A549 (cell line): ENCODE measurements at regions not wholly inside any gene's neighbourhood (a gene's known extent, or its start where the extent isn't known, plus 50 kb on each side); places are given as distances from the start of the nearest gene placed in this dataset.

Experiments
- ATAC-seq, 2 experiments: fragments of 200-7000 bp in 1 of 2; fragments of >200 bp in 1 of 2; cut with Nextera tagmentation in 1 of 2; cut with Tn5 transposase in 1 of 2; 3 replicates each; pipeline versions ENCODE4 v1.8.0 to v1.9.1; 2018 to 2020; ENCODE audit warnings: mild to moderate bottlenecking in 1 of 2, moderate library complexity in 1 of 2
- CTCF ChIA-PET: fragments of 300-600 bp; sonication (Branson Sonifier 250); formaldehyde crosslinking; extraction: SDS; loops from one replicate; lab custom pipeline; 2021; ENCODE audit warnings: antibody characterized with exemption, inconsistent platforms; lab: Yijun Ruan, JAX
- POLR2A ChIA-PET: fragments of 350-600 bp; formaldehyde crosslinking; extraction: SDS; loops from one replicate; lab custom pipeline; 2021; ENCODE audit warnings: antibody characterized with exemption, inconsistent platforms; lab: Yijun Ruan, JAX
- DNase-seq, 2 experiments: peaks; one replicate each; pipeline versions ENCODE4 v3.0.0 to v3.0.0-alpha.2; 2011 to 2016; ENCODE audit warnings: low read depth in 1 of 2, low spot score in 1 of 2
- FAIRE-seq: peaks from 2 replicates; lab custom pipeline; 2011; peaks lifted over from hg19 to GRCh38; lab: Jason Lieb, UNC
- H3K27ac ChIP-seq, 2 experiments: fragments of >200 bp; sonication (Bioruptor Twin); formaldehyde crosslinking; 3 replicates each; pipeline ENCODE4 v1.5.1; 2016 to 2017
- H3K4me1 ChIP-seq: fragments of >200 bp; sonication (Bioruptor Twin); formaldehyde crosslinking; 3 replicates; pipeline ENCODE4 v1.6.1; 2016
- H3K4me2 ChIP-seq: fragments of >200 bp; sonication (Bioruptor Twin); formaldehyde crosslinking; 3 replicates; pipeline ENCODE4 v1.6.1; 2016
- H3K4me3 ChIP-seq: fragments of >200 bp; sonication (Bioruptor Twin); formaldehyde crosslinking; 3 replicates; pipeline ENCODE4 v1.5.1; 2016
- H3K9me3 ChIP-seq: fragments of >200 bp; sonication (Bioruptor Twin); formaldehyde crosslinking; 3 replicates; pipeline ENCODE4 v1.6.1; 2016
- CBX8 ChIP-seq: fragments of 200-600 bp; sonication (generic); IDR thresholded peaks from 2 replicates; pipeline ENCODE4 v1.6.1; 2016
- CHD2 ChIP-seq: fragments of 150-350 bp; IDR thresholded peaks from 2 replicates; pipeline ENCODE4 v1.6.1; 2014; ENCODE audit warnings: low read length; ENCODE audit not compliant: partially characterized antibody
- E2F6 ChIP-seq: IDR thresholded peaks from 2 replicates; pipeline ENCODE4 v1.6.1; 2012; ENCODE audit warnings: low read depth, borderline replicate concordance
- EHMT2 ChIP-seq: fragments of 200-600 bp; sonication (generic); IDR thresholded peaks from 2 replicates; pipeline ENCODE4 v1.6.1; 2016; ENCODE audit warnings: antibody characterized with exemption, low read depth, mild to moderate bottlenecking, moderate library complexity
- FOSL2 ChIP-seq, 2 experiments: fragments of 450-650 bp in 1 of 2; fragments of >200 bp in 1 of 2; sonication (Bioruptor Twin) in 1 of 2; formaldehyde crosslinking; IDR thresholded peaks; 2 replicates each; pipeline versions ENCODE4 v1.5.0 to v1.6.1; 2016 to 2020; ENCODE audit warnings: mild to moderate bottlenecking in 1 of 2, moderate library complexity in 1 of 2
- HDAC2 ChIP-seq: fragments of 200-600 bp; sonication (generic); IDR thresholded peaks from 2 replicates; pipeline ENCODE4 v1.6.1; 2016
- HES2 ChIP-seq: fragments of >200 bp; sonication (Bioruptor Twin); formaldehyde crosslinking; IDR thresholded peaks from 2 replicates; pipeline ENCODE4 v1.6.1; 2016
- HOXA7 ChIP-seq: fragments of 250-450 bp; sonication (Bioruptor Pico); IDR thresholded peaks from 2 replicates; pipeline ENCODE4 v1.5.0; 2020; ENCODE audit warnings: mild to moderate bottlenecking, moderate library complexity
- JUN ChIP-seq, 2 experiments: fragments of >200 bp; sonication (Bioruptor Twin); formaldehyde crosslinking; IDR thresholded peaks; 2 replicates in 1 of 2; 3 replicates in 1 of 2; pipeline ENCODE4 v1.6.1; 2016 to 2017
- KDM1A ChIP-seq: fragments of 200-600 bp; sonication (generic); IDR thresholded peaks from 2 replicates; pipeline ENCODE4 v1.6.1; 2016; ENCODE audit warnings: low read depth, mild to moderate bottlenecking
- MYC ChIP-seq: IDR thresholded peaks from 2 replicates; pipeline ENCODE4 v1.6.1; 2012; ENCODE audit warnings: mild to moderate bottlenecking, inconsistent platforms, low read length, improper control_type of control experiment, borderline replicate concordance
- NPAS2 ChIP-seq: fragments of 250-450 bp; sonication (Bioruptor Pico); IDR thresholded peaks from 2 replicates; pipeline ENCODE4 v1.8.0; 2022; ENCODE audit warnings: mild to moderate bottlenecking, moderate library complexity, borderline replicate concordance
- NR3C1 ChIP-seq: fragments of >200 bp; sonication (Bioruptor Twin); formaldehyde crosslinking; IDR thresholded peaks from 3 replicates; pipeline ENCODE4 v1.6.1; 2017
- POLR2A ChIP-seq: IDR thresholded peaks from 2 replicates; pipeline ENCODE4 v1.6.1; 2012; ENCODE audit warnings: mild to moderate bottlenecking, low read length
- POLR2AphosphoS2 ChIP-seq: conservative IDR thresholded peaks from 2 replicates; pipeline ENCODE4 v1.6.1; 2012; ENCODE audit warnings: low read length, improper control_type of control experiment, inconsistent platforms
- RAD21 ChIP-seq, 2 experiments: fragments of >200 bp in 1 of 2; sonication (Bioruptor Twin) in 1 of 2; formaldehyde crosslinking in 1 of 2; IDR thresholded peaks in 1 of 2; conservative IDR thresholded peaks in 1 of 2; 2 replicates in 1 of 2; 3 replicates in 1 of 2; pipeline ENCODE4 v1.6.1; 2012 to 2018; ENCODE audit warnings: inconsistent platforms in 1 of 2
- RARB ChIP-seq: fragments of 250-450 bp; sonication (Bioruptor Pico); IDR thresholded peaks from 2 replicates; pipeline ENCODE4 v1.8.0; 2021; ENCODE audit warnings: mild to moderate bottlenecking, moderate library complexity
- ZC3H11A ChIP-seq: fragments of 450-650 bp; IDR thresholded peaks from 2 replicates; pipeline ENCODE4 v1.6.1; 2014; ENCODE audit warnings: antibody characterized with exemption, mild to moderate bottlenecking
- ZFP36 ChIP-seq: fragments of 450-650 bp; IDR thresholded peaks from 2 replicates; pipeline ENCODE4 v1.6.1; 2014; ENCODE audit warnings: borderline replicate concordance; ENCODE audit not compliant: partially characterized antibody
- ZNF302 ChIP-seq: fragments of 250-450 bp; sonication (Bioruptor Pico); IDR thresholded peaks from 2 replicates; pipeline ENCODE4 v1.9.0; 2021; ENCODE audit warnings: inconsistent platforms, mild to moderate bottlenecking, moderate library complexity
- ZSCAN20 ChIP-seq: fragments of 250-450 bp; sonication (Bioruptor Pico); IDR thresholded peaks from 2 replicates; pipeline ENCODE4 v1.8.0; 2022; ENCODE audit warnings: mild to moderate bottlenecking, moderate library complexity
- whole genome bisulfite sequencing: methylation state at CpG from one replicate; pipeline ENCODE4 v1.1.6; 2017; ENCODE audit errors: missing lambda C conversion rate; 5-methylcytosine and 5-hydroxymethylcytosine counted together
- TF ChIP-seq, protein P1 (sequence below): IDR thresholded peaks from 2 replicates; pipeline ENCODE4 v1.6.1; 2012
- TF ChIP-seq, protein P2 (sequence below): fragments of >200 bp; sonication (Bioruptor Twin); formaldehyde crosslinking; IDR thresholded peaks from 3 replicates; pipeline ENCODE4 v1.5.1; 2016
- TF ChIP-seq, protein P3 (sequence below): fragments of 200-600 bp; sonication (generic); IDR thresholded peaks from 2 replicates; pipeline ENCODE4 v1.6.1; 2016; ENCODE audit warnings: antibody characterized with exemption, mild to moderate bottlenecking, moderate library complexity
- TF ChIP-seq, protein P4 (sequence below): fragments of 150-350 bp; IDR thresholded peaks from 2 replicates; pipeline ENCODE4 v1.6.1; 2014; ENCODE audit warnings: low read depth, mild to moderate bottlenecking, low read length

DNA sequence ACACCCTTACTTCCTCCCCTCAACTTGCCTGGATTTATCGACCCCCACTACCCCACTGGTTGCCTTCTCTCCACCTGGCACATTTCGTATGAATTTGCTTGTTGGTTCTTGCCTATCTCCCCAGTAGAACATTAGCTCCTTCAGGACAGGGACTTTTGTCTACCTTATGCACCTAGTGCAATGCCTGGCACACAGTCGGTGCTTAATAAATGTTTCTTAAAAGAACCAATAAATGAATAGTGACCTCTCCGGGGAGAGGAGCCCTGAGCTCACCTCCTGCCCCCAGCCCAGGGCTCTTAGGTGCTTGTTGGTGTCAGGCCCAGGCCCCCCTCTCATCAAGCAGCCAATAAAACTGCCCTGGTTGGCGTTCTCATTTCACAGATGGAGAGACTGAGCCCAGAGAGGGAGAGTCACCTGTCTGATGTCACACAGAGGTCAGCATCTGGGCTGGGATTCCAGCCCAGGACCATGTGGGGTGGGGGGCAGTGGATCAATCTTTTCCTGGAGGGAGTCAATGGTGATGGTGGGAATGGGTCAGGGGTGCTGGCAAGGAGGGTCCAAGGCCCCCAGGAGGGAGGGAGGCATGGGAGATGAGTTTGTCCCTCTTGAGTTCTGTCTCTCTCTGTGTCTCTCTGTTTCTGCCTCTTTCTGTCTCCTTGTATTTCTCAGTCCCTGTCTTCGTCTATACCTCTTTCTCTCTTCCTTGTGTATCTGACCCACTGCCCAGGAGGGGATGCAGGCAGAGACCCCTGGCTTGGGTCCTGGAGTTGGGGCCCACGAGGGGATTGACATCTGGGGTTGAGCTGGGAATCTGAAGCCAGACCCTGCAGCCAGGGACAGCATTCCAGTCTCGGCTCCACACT lies 89.6 kb downstream of the CEBPB start:
- POLR2A ChIA-PET, result no interaction called here
- Histone ChIP-seq H3K4me3 (no peak overlapping the region), H3K4me2 (no peak overlapping the region), H3K4me1 (peaks cover 68% of the 10 kb centered on the region), H3K27ac (peak overlapping the region; percentile 96), H3K9me3 (no peaks in the 10 kb centered on the region)
- CTCF ChIA-PET, result interaction anchor here (0.8 to 3.0 kb wide), 9 partner anchors 12 to 184 kb away, joined by 3 to 9 read pairs (median 4); no protein-coding TSS in a partner anchor
- DNase-seq (no peak), ATAC-seq (no peak), FAIRE-seq (no peak)
- TF ChIP-seq FOSL2 (IDR thresholded peaks at IDR 0.05), result no peak
- no peak for TF ChIP-seq FOSL2 (CRISPR knock-in tag; IDR thresholded peaks at IDR 0.05)
- TF ChIP-seq CBX8, result no peak
- TF ChIP-seq NPAS2 (CRISPR knock-in tag), result no peak
- TF ChIP-seq, protein P1, sequence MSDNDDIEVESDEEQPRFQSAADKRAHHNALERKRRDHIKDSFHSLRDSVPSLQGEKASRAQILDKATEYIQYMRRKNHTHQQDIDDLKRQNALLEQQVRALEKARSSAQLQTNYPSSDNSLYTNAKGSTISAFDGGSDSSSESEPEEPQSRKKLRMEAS, result no peak
- TF ChIP-seq KDM1A, result 0 out of 2 replicates have a peak, but pooled peaks have one; percentile 20
- TF ChIP-seq RAD21 (conservative IDR thresholded peaks at IDR 0.05 in 1 of 2, IDR thresholded peaks at IDR 0.05 in 1 of 2), result no peak
- no peak for TF ChIP-seq ZSCAN20
- TF ChIP-seq MYC, result no peak
- TF ChIP-seq CHD2, result no peak
- peak; percentile 15 for TF ChIP-seq ZFP36
- TF ChIP-seq, protein P2, sequence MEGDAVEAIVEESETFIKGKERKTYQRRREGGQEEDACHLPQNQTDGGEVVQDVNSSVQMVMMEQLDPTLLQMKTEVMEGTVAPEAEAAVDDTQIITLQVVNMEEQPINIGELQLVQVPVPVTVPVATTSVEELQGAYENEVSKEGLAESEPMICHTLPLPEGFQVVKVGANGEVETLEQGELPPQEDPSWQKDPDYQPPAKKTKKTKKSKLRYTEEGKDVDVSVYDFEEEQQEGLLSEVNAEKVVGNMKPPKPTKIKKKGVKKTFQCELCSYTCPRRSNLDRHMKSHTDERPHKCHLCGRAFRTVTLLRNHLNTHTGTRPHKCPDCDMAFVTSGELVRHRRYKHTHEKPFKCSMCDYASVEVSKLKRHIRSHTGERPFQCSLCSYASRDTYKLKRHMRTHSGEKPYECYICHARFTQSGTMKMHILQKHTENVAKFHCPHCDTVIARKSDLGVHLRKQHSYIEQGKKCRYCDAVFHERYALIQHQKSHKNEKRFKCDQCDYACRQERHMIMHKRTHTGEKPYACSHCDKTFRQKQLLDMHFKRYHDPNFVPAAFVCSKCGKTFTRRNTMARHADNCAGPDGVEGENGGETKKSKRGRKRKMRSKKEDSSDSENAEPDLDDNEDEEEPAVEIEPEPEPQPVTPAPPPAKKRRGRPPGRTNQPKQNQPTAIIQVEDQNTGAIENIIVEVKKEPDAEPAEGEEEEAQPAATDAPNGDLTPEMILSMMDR, result no peak
- TF ChIP-seq, protein P3, sequence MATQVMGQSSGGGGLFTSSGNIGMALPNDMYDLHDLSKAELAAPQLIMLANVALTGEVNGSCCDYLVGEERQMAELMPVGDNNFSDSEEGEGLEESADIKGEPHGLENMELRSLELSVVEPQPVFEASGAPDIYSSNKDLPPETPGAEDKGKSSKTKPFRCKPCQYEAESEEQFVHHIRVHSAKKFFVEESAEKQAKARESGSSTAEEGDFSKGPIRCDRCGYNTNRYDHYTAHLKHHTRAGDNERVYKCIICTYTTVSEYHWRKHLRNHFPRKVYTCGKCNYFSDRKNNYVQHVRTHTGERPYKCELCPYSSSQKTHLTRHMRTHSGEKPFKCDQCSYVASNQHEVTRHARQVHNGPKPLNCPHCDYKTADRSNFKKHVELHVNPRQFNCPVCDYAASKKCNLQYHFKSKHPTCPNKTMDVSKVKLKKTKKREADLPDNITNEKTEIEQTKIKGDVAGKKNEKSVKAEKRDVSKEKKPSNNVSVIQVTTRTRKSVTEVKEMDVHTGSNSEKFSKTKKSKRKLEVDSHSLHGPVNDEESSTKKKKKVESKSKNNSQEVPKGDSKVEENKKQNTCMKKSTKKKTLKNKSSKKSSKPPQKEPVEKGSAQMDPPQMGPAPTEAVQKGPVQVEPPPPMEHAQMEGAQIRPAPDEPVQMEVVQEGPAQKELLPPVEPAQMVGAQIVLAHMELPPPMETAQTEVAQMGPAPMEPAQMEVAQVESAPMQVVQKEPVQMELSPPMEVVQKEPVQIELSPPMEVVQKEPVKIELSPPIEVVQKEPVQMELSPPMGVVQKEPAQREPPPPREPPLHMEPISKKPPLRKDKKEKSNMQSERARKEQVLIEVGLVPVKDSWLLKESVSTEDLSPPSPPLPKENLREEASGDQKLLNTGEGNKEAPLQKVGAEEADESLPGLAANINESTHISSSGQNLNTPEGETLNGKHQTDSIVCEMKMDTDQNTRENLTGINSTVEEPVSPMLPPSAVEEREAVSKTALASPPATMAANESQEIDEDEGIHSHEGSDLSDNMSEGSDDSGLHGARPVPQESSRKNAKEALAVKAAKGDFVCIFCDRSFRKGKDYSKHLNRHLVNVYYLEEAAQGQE, result no peak
- TF ChIP-seq HES2, result no peak
- WGBS, result 83% methylated on average over 8 of the region's 8 CpGs

DNA sequence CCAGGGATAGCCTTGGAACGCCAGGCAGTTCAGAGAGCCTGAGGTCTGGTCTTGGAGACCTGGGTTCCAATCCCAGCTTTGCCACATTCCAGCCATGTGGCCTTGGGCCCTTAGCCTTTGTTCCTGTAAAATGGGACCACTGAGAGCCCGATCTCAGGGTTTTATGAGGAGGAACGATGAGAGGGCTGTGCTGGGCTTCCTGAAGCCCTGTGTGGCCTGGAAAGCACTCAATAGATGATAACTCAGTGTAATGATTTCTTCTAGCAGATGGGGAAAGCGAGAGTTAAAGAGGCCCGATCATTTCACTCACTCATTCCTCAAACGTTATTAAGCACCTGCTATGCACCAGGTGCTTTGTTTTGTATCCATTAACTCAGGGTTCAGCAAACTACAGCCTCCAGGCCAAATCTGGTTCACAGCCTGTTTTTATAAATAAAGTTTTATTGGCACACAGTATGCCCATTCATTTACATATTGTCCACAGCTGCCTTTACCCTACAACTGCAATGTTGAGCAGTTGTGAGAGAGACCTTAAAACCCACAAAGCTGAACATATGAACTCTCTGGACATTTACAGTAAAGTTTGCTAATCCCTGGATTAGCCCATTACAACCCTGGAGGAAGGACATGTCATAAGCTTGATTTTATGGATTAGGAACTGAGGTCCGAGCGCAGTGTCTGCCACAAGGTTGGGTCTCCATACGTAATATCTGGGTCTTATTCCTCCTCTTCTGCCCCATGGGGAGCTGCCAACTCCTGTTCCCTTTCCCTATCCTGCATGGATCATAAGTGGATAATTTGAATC lies 90.4 kb downstream of the CEBPB start:
- 84% methylated on average over 9 of the region's 9 CpGs for WGBS
- POLR2A ChIA-PET, result no interaction called here
- TF ChIP-seq POLR2A, result no peak
- TF ChIP-seq RARB (CRISPR knock-in tag), result no peak
- TF ChIP-seq E2F6, result no peak
- no peak for TF ChIP-seq ZC3H11A
- no peak for TF ChIP-seq CBX8
- no peak for TF ChIP-seq RAD21 (conservative IDR thresholded peaks at IDR 0.05 in 1 of 2, IDR thresholded peaks at IDR 0.05 in 1 of 2)
- no peak for TF ChIP-seq JUN (IDR thresholded peaks at IDR 0.05)
- TF ChIP-seq NR3C1, result no peak
- TF ChIP-seq, protein P4, sequence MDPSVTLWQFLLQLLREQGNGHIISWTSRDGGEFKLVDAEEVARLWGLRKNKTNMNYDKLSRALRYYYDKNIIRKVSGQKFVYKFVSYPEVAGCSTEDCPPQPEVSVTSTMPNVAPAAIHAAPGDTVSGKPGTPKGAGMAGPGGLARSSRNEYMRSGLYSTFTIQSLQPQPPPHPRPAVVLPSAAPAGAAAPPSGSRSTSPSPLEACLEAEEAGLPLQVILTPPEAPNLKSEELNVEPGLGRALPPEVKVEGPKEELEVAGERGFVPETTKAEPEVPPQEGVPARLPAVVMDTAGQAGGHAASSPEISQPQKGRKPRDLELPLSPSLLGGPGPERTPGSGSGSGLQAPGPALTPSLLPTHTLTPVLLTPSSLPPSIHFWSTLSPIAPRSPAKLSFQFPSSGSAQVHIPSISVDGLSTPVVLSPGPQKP, result no peak
- no peak for TF ChIP-seq EHMT2
- no peak for TF ChIP-seq POLR2AphosphoS2
- TF ChIP-seq ZNF302 (CRISPR knock-in tag), result no peak
- no peak for TF ChIP-seq HES2
- no peak for TF ChIP-seq HDAC2
- no peak for TF ChIP-seq KDM1A
- no peak for TF ChIP-seq HOXA7 (CRISPR knock-in tag)
- CTCF ChIA-PET, result interaction anchor here (0.7 to 3.0 kb wide), 14 partner anchors 8 to 183 kb away, joined by 3 to 9 read pairs (median 3); no protein-coding TSS in a partner anchor
- Histone ChIP-seq H3K4me1 (peaks cover 76% of the 10 kb centered on the region), H3K4me3 (no peak overlapping the region), H3K27ac (peak overlapping the region; percentile 96), H3K9me3 (no peaks in the 10 kb centered on the region), H3K4me2 (no peak overlapping the region)
- FAIRE-seq (no peak), ATAC-seq (no peak), DNase-seq (no peak)
